Mesenchymal stem cell (in vitro differentiated cells and primary cell): ENCODE measurements at regions not wholly inside any gene's neighbourhood (a gene's known extent, or its start where the extent isn't known, plus 50 kb on each side); places are given as distances from the start of the nearest gene placed in this dataset.

Source experiments
- DNase-seq: peaks from one replicate; pipeline ENCODE4 v3.0.0-alpha.2; 2013
- H2AFZ ChIP-seq: one replicate; pipeline ENCODE4 v1.6.1; 2013; ENCODE audit warnings: low read depth, mild to moderate bottlenecking, control low read depth, inconsistent platforms, low read length, moderate library complexity
- H2AK5ac ChIP-seq: 2 replicates; pipeline ENCODE4 v1.6.1; 2013; ENCODE audit warnings: low read length, moderate library complexity, mild to moderate bottlenecking, inconsistent platforms; ENCODE audit not compliant: severe bottlenecking
- H2BK120ac ChIP-seq: one replicate; pipeline ENCODE4 v1.6.1; 2013; ENCODE audit warnings: low read depth, mild to moderate bottlenecking, inconsistent platforms, low read length, moderate library complexity
- H2BK12ac ChIP-seq, 2 experiments: one replicate each; pipeline ENCODE4 v1.6.1; 2013; ENCODE audit warnings: inconsistent platforms in 2 of 2, low read length in 2 of 2, mild to moderate bottlenecking in 2 of 2, moderate library complexity in 2 of 2, control low read depth in 1 of 2
- H2BK15ac ChIP-seq: one replicate; pipeline ENCODE4 v1.6.1; 2013; ENCODE audit warnings: mild to moderate bottlenecking, low read depth, inconsistent platforms; ENCODE audit not compliant: poor library complexity, severe bottlenecking
- H2BK5ac ChIP-seq: 2 replicates; pipeline ENCODE4 v1.6.1; 2013; ENCODE audit warnings: low read depth, mild to moderate bottlenecking, low read length, control low read depth, inconsistent platforms; ENCODE audit not compliant: poor library complexity, severe bottlenecking
- H3K14ac ChIP-seq, 2 experiments: one replicate each; pipeline ENCODE4 v1.6.1; 2013; ENCODE audit warnings: inconsistent platforms in 2 of 2, low read length in 2 of 2, control low read depth in 1 of 2, mild to moderate bottlenecking in 1 of 2, moderate library complexity in 1 of 2
- H3K18ac ChIP-seq, 2 experiments: one replicate each; pipeline ENCODE4 v1.6.1; 2013; ENCODE audit warnings: inconsistent platforms in 2 of 2, low read length in 2 of 2, control low read depth in 1 of 2, low read depth in 1 of 2, mild to moderate bottlenecking in 1 of 2
- H3K23ac ChIP-seq, 2 experiments: one replicate each; pipeline ENCODE4 v1.6.1; 2013; ENCODE audit warnings: inconsistent platforms in 2 of 2, low read length in 2 of 2, mild to moderate bottlenecking in 2 of 2, moderate library complexity in 2 of 2, control low read depth in 1 of 2
- H3K27ac ChIP-seq: 2 replicates; pipeline ENCODE4 v1.5.1; 2013; ENCODE audit warnings: mild to moderate bottlenecking, moderate library complexity, low read length, control low read depth, inconsistent platforms; ENCODE audit not compliant: poor library complexity, severe bottlenecking
- H3K27me3 ChIP-seq, 2 experiments: 2 replicates each; pipeline versions ENCODE4 v1.6.1 to v1.7.0; 2013; ENCODE audit warnings: low read length in 2 of 2, mild to moderate bottlenecking in 2 of 2, moderate library complexity in 2 of 2, control low read depth in 1 of 2, inconsistent platforms in 1 of 2; ENCODE audit not compliant: control insufficient read depth in 1 of 2, insufficient read depth in 1 of 2
- H3K36me3 ChIP-seq, 2 experiments: 2 replicates each; pipeline versions ENCODE4 v1.6.1 to v1.7.0; 2013; ENCODE audit warnings: low read length in 2 of 2, control low read depth in 1 of 2, inconsistent platforms in 1 of 2, low read depth in 1 of 2, mild to moderate bottlenecking in 1 of 2; ENCODE audit not compliant: insufficient read depth in 2 of 2, control insufficient read depth in 1 of 2
- H3K4ac ChIP-seq, 2 experiments: one replicate each; pipeline ENCODE4 v1.6.1; 2013; ENCODE audit warnings: inconsistent platforms in 2 of 2, low read length in 2 of 2, mild to moderate bottlenecking in 2 of 2, moderate library complexity in 2 of 2, control low read depth in 1 of 2, low read depth in 1 of 2
- H3K4me1 ChIP-seq: 2 replicates; pipeline ENCODE4 v1.6.1; 2013; ENCODE audit warnings: low read depth, low read length, control low read depth; ENCODE audit not compliant: control insufficient read depth, insufficient read depth
- H3K4me2 ChIP-seq: 2 replicates; pipeline ENCODE4 v1.6.1; 2013; ENCODE audit warnings: low read length, mild to moderate bottlenecking, inconsistent platforms; ENCODE audit not compliant: poor library complexity, severe bottlenecking
- H3K4me3 ChIP-seq, 2 experiments: 2 replicates each; pipeline versions ENCODE4 v1.5.1 to v1.7.0; 2013; ENCODE audit warnings: low read length in 2 of 2, mild to moderate bottlenecking in 2 of 2, control low read depth in 1 of 2, low read depth in 1 of 2; ENCODE audit not compliant: insufficient read depth in 1 of 2
- H3K79me1 ChIP-seq: replicated peaks from 2 replicates; pipeline ENCODE4 v1.6.1; 2013; ENCODE audit warnings: mild to moderate bottlenecking, control low read depth, low read length, inconsistent platforms; ENCODE audit not compliant: poor library complexity, severe bottlenecking
- H3K9ac ChIP-seq: 2 replicates; pipeline ENCODE4 v1.7.0; 2013; ENCODE audit warnings: mild to moderate bottlenecking, low read length, moderate library complexity
- H3K9me3 ChIP-seq: 2 replicates; pipeline ENCODE4 v1.7.0; 2013; ENCODE audit warnings: mild to moderate bottlenecking, low read length; ENCODE audit not compliant: control insufficient read depth
- H4K8ac ChIP-seq: one replicate; pipeline ENCODE4 v1.6.1; 2013; ENCODE audit warnings: inconsistent platforms, mild to moderate bottlenecking, low read length, moderate library complexity
- H4K91ac ChIP-seq: one replicate; pipeline ENCODE4 v1.6.1; 2013; ENCODE audit warnings: mild to moderate bottlenecking, low read length, inconsistent platforms
- WGBS: methylation state at CpG from one replicate; pipeline ENCODE4 v1.1.7; 2013; ENCODE audit warnings: mixed read lengths; 5-methylcytosine and 5-hydroxymethylcytosine counted together

GRCh38 chr1:119565131-119565772, 58.2 kb downstream of the HSD3B1 start:
- H3K79me1 ChIP-seq = no peaks in the 10 kb centered on the region
- no peaks in the 10 kb centered on the region for H3K9me3 ChIP-seq
- no peak overlapping the region for H4K91ac ChIP-seq
- no peak overlapping the region for H3K14ac ChIP-seq
- H3K27me3 ChIP-seq = peaks cover 16 to 34% of the 10 kb centered on the region in 2 experiments
- H2BK12ac ChIP-seq = no peak overlapping the region
- H3K4me3 ChIP-seq = no peak overlapping the region
- no peak overlapping the region for H3K4me2 ChIP-seq
- no peak overlapping the region for H3K27ac ChIP-seq
- 73% methylated on average over 1 of the region's 3 CpGs for WGBS
- H2BK120ac ChIP-seq = no peak overlapping the region
- no peaks in the 10 kb centered on the region for H3K4me1 ChIP-seq
- no peak for DNase-seq
- H2AK5ac ChIP-seq = no peak overlapping the region
- H2AFZ ChIP-seq = no peak overlapping the region
- no peak overlapping the region for H2BK15ac ChIP-seq
- H3K18ac ChIP-seq = no peak overlapping the region
- no peak overlapping the region for H3K4ac ChIP-seq
- H4K8ac ChIP-seq = no peak overlapping the region
- no peak overlapping the region for H3K9ac ChIP-seq
- H2BK5ac ChIP-seq = no peak overlapping the region
- H3K36me3 ChIP-seq = no peaks in the 10 kb centered on the region
- no peak overlapping the region for H3K23ac ChIP-seq

GRCh38 chr1:119569095-119569494, 62.1 kb downstream of the HSD3B1 start:
- Histone ChIP-seq H2BK15ac (no peak overlapping the region), H2AK5ac (no peak overlapping the region), H3K36me3 (no peaks in the 10 kb centered on the region), H4K91ac (no peak overlapping the region), H3K4ac (no peak overlapping the region), H3K9ac (no peak overlapping the region), H3K4me1 (no peaks in the 10 kb centered on the region), H3K23ac (no peak overlapping the region), H3K14ac (no peak overlapping the region), H2BK120ac (no peak overlapping the region), H3K4me3 (no peak overlapping the region), H3K4me2 (no peak overlapping the region), H3K18ac (no peak overlapping the region), H4K8ac (no peak overlapping the region), H2BK5ac (no peak overlapping the region), H2BK12ac (no peak overlapping the region), H3K27me3 (peaks cover 25 to 52% of the 10 kb centered on the region in 2 experiments), H2AFZ (no peak overlapping the region), H3K27ac (no peak overlapping the region), H3K9me3 (no peaks in the 10 kb centered on the region), H3K79me1 (no peaks in the 10 kb centered on the region)
- 77% methylated on average over 1 of the region's 1 CpG for WGBS
- DNase-seq = no peak
